ENCODE measurements at regions not wholly inside any gene's neighbourhood (a gene's known extent, or its start where the extent isn't known, plus 50 kb on each side); places are given as distances from the start of the nearest gene placed in this dataset.

- TF ChIP-seq CTCF (conservative IDR thresholded peaks at IDR 0.05) (no peak), EZH2 (IDR thresholded peaks at IDR 0.05; ENCODE audit: low read depth) (no peak)
Measured at GRCh38 chr1:221992427-221992826, 250.5 kb upstream of the DUSP10 start.

Data from PC-9 (cell line).